ENCODE measurements at regions not wholly inside any gene's neighbourhood (a gene's known extent, or its start where the extent isn't known, plus 50 kb on each side); places are given as distances from the start of the nearest gene placed in this dataset.
"Not testable (repeated sequence)": the region's sequence is repeated elsewhere in the genome, so short reads cannot be mapped to it uniquely, and the experiment has no call there.

DNA sequence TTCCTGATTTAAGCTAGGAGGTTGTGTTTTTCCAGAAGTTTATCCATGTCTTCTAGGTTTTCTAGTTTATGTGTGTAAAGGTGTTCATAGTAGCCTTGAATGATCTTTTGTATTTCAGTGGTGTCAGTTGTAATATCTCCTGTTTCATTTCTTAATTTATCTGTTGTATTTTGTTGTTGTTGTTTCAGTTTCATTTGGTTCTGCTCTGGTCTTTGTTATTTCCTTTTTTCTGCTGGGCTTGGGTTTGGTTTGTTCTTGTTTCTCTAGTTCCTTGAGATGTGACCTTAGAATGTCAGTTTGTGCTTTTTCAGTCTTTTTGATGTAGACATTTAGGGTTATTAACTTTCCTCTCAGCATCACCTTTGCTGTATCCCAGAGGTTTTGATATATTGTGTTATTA is 62.8 kb downstream of the SCP2D1 start:
- DNase-seq (ENCODE audit: low spot score); intact Hi-C loops (cut with DNase I): not testable (repeated sequence)

GRCh38 chr20:18879262-18879661 is 65.7 kb downstream of the SCP2D1 start:
- intact Hi-C loops (cut with DNase I): no loop called here
- DNase-seq (ENCODE audit: low spot score): no peak

GRCh38 chr20:18886756-18887155 is 73.2 kb downstream of the SCP2D1 start:
- DNase-seq (ENCODE audit: low spot score): no peak
- intact Hi-C loops (cut with DNase I): loop anchor here (10.0 kb wide), 1 partner anchor 62 kb away; no protein-coding TSS in a partner anchor

DNA sequence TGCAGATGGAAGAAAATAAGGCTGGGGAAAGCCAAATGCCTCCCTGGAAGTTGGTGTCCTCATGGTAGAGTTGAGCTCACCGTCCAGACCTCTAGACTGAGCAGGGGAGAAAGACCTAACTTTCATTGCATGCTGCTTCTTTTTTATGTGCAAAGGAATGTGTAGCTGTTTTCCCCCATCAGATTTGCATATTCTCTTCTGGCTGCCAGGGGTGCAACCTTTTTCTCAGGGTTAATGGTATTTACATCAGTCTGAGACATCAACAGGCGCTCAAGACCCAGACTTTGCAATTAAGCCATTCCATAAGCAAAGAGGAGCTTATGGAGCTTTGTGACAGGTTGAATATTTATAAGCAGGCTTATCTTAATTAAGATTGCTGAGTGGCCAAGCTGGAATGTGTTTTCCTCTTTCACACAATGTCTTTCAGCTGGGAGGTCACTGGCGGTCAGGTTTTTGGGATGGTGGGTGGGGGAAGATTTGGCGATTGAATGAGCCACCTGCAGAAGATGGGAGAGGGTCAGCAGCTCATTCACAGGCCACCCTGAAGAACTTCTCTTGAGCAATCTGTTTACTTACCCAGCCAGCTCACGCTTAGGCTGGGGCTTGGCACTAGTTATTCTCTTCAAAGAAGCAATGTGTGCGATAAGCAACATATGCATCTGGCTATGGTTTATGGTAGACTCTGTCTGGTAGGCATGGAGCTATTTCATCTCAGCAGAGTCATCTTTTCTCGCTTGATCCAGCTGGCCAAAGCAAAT is 88.6 kb downstream of the SCP2D1 start:
- DNase-seq (ENCODE audit: low spot score): no peak
- intact Hi-C loops (cut with DNase I): loop anchor here (10.0 kb wide), 1 partner anchor 763 kb away; no protein-coding TSS in a partner anchor

- no peak for DNase-seq (ENCODE audit: low spot score)
- intact Hi-C loops (cut with DNase I): loop anchor here (10.0 kb wide), 1 partner anchor 761 kb away; no protein-coding TSS in a partner anchor
These were observed 90.6 kb downstream of the SCP2D1 start for GRCh38 chr20:18904192-18904591.

GRCh38 chr20:18904624-18905023 is 91.0 kb downstream of the SCP2D1 start:
- no peak for DNase-seq (ENCODE audit: low spot score)
- intact Hi-C loops (cut with DNase I): loop anchor here (10.0 kb wide), 1 partner anchor 760 kb away; no protein-coding TSS in a partner anchor

- intact Hi-C loops (cut with DNase I): loop anchor here (10.0 kb wide), 1 partner anchor 759 kb away; no protein-coding TSS in a partner anchor
- no peak for DNase-seq (ENCODE audit: low spot score)
These were observed 92.5 kb downstream of the SCP2D1 start for GRCh38 chr20:18906046-18906445.

DNA sequence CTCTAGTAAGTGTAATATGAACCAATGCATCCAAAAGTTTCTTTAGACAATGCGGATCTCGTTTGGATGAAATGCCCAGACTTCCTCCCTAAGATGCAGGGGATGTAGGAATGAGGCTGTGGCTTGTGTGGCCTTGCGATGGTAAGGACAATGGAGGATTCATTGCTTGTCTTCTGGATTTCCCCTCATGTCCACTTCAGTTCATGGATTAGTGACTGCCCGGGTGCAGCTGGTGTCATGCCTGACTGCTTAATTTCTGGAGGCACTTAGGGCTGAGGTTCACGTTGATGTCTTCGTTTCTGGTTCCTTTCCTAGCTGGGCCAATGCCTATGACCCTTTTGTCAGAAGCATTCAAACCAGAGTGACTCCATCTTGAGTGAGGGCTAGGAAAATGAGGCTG is 93.8 kb downstream of the SCP2D1 start:
- no peak for DNase-seq (ENCODE audit: low spot score)
- intact Hi-C loops (cut with DNase I): loop anchor here (10.0 kb wide), 1 partner anchor 757 kb away; no protein-coding TSS in a partner anchor

DNA sequence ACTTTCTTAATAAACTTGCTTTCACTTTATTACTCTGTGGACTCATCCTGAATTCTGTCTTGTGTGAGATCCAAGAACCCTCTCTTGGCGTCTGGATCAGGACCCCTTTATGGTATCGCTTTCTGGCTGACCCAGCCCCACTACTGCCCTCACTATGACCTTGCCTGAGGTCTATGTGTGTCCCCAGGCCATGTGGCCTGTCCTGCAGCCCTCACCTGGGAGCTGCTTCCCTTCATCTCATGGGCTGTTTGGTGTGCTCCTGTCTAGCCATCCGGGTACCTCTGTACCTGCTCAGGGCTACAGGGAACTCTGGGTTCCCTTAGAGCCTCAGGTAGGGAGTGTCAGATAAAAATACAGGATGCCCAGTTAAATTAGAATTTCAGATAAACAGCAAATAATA is 94.5 kb downstream of the SCP2D1 start:
- DNase-seq (ENCODE audit: low spot score): no peak
- intact Hi-C loops (cut with DNase I): loop anchor here (10.0 kb wide), 1 partner anchor 757 kb away; no protein-coding TSS in a partner anchor

DNA sequence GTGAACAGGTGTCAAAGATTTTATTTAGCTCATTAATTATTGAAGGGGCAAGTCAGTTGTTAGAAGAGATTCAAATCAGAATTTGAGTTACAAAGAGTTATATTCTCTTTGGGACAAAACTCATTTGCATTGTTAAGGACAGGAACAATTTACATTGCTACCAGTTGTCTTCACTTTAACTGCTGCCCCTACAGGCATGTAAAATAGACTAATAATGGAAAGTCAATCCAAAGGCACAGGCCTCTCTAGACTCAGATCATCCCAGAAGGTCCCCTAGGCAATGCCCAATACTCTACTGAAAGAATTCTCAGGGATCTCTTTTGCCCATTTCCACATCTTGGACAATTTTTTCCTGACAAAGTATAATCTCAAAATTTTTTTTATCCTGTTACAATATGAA is 95.7 kb downstream of the SCP2D1 start:
- no peak for DNase-seq (ENCODE audit: low spot score)

GRCh38 chr20:18913701-18914100 is 100.1 kb downstream of the SCP2D1 start:
- DNase-seq (ENCODE audit: low spot score): no peak
- intact Hi-C loops (cut with DNase I): loop anchor here (10.0 kb wide), 1 partner anchor 281 kb away; no protein-coding TSS in a partner anchor

More for the DNA sequence above, 95.7 kb downstream of the SCP2D1 start:
- intact Hi-C loops (cut with DNase I): loop anchor here (10.0 kb wide), 1 partner anchor 756 kb away; no protein-coding TSS in a partner anchor

DNA sequence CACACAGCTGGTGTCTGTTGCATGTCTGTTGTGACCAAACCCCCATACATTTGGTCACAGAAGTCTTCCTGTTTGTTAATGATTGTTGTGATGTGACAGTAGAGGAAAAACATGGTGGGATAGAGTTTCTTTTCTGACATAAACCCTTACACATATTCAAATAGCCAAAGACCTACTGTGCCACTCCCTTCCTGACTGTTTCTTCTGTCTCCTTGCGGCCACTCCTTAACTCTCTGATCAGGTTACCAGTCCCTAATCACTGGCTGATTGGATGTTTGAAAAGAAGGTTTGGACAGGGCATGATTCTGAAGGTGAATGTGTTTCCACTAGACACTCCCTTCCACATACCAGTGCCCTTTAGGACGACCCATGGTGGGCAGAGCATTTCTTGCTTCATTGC is 101.2 kb downstream of the SCP2D1 start:
- no peak for DNase-seq (ENCODE audit: low spot score)
- intact Hi-C loops (cut with DNase I): loop anchor here (10.0 kb wide), 1 partner anchor 280 kb away; no protein-coding TSS in a partner anchor

GRCh38 chr20:18916886-18917750 is 103.5 kb downstream of the SCP2D1 start:
- intact Hi-C loops (cut with DNase I): loop anchor here (10.0 kb wide), 1 partner anchor 278 kb away; no protein-coding TSS in a partner anchor
- no peak for DNase-seq (ENCODE audit: low spot score)

- intact Hi-C loops (cut with DNase I): loop anchor here (10.0 kb wide), 1 partner anchor 275 kb away; no protein-coding TSS in a partner anchor
- no peak for DNase-seq (ENCODE audit: low spot score)
These were observed 106.4 kb downstream of the SCP2D1 start for GRCh38 chr20:18919996-18920395.

GRCh38 chr20:18921291-18921690 is 107.7 kb downstream of the SCP2D1 start:
- intact Hi-C loops (cut with DNase I): no loop called here
- DNase-seq (ENCODE audit: low spot score): no peak

GRCh38 chr20:18922251-18922650 is 108.7 kb downstream of the SCP2D1 start:
- intact Hi-C loops (cut with DNase I): no loop called here
- no peak for DNase-seq (ENCODE audit: low spot score)

DNA sequence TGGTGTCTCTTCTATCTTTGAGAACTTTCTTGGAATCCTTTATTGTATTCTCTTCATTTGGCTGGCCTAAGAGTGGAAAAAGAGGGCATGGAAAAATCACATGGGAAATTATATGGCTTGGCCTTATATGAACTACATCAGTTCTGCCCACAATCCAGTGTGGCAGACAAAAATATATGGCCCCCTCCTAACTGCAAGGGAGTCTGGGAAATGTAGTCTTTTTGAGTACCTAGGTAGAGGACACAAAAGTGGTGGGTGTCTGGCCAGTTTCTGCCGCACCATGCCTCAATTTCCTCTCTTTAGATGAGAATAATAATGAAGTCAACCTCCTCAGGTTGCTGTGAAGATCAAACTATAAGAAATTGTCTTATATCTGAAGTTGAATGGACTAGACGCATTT is 109.3 kb downstream of the SCP2D1 start:
- intact Hi-C loops (cut with DNase I): no loop called here

DNA sequence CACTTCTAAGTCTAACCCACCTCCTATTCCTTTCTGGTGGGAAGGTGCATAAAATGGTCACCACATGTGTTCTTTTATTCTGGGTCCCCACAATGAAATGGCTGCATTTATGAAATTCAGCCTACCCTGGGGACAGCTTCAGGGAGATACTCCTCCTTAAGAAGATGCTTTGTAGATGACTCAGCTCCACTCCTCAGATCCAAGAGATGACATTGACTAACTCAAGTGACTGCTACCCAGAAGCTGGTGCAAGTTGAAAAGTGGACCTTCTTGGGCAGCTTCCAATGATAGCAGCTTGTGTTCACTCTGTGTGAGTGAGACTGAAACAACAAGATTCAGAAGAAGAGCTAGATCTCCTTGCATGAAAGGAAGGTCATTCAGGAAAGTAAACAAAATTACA is 113.4 kb downstream of the SCP2D1 start:
- DNase-seq (ENCODE audit: low spot score): no peak
- intact Hi-C loops (cut with DNase I): no loop called here

More for the DNA sequence above, 109.3 kb downstream of the SCP2D1 start:
- no peak for DNase-seq (ENCODE audit: low spot score)

DNA sequence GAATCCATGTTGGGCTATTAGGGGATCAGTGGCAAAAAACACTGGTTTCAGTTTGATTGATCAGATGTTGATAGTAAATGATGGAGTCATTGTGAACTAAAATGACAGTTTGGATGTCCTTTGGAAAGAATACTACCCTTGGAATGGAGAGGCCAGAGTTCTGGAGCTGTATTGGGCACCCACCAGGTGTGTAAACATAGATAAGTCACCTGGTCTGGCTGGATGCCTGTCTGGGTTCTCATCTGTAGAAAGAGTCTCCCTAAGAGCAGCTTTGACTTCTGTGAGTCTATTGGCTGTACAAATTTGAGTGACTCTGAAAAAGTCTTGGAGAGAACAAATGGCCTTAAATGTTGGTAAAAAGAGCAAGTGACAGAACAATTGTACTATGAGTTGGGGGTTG is 115.0 kb downstream of the SCP2D1 start:
- DNase-seq (ENCODE audit: low spot score): no peak
- intact Hi-C loops (cut with DNase I): no loop called here

DNA sequence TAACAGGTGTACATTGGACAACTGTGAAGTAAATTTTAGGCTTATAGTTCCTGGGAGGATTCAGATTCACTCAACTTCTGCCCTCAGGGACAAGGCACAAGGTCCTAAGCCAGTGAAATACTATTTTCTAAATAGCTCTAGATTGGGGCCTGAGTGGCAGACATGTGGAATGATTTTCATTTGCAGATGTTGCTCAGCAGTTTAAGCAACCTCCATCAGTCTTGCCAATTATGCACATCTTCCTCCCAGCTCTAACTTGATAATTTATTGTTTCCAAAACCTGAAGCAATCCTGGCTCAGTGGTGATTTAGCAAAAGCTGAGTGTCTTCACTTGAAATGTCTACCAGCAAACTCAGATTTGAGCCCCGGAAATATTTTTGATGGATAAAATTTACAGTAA is 116.2 kb downstream of the SCP2D1 start:
- intact Hi-C loops (cut with DNase I): no loop called here
- DNase-seq (ENCODE audit: low spot score): no peak
